LNCaP clone FGC (cell line): ENCODE measurements at regions not wholly inside any gene's neighbourhood (a gene's known extent, or its start where the extent isn't known, plus 50 kb on each side); places are given as distances from the start of the nearest gene placed in this dataset.
"Not testable (repeated sequence)": the region's sequence is repeated elsewhere in the genome, so short reads cannot be mapped to it uniquely, and the experiment has no call there.

Source experiments
- DNase-seq: peaks from one replicate; pipeline ENCODE4 v3.0.0-alpha.2; 2011; ENCODE audit warnings: low read depth
- H3K4me3 ChIP-seq: 2 replicates; pipeline ENCODE4 v1.5.1; 2011; ENCODE audit warnings: mild to moderate bottlenecking, low read depth, low read length, control low read depth

- not testable (repeated sequence) for H3K4me3 ChIP-seq, DNase-seq
Observed at GRCh38 chr1:120243867-120244266, 67.5 kb upstream of the SEC22B start.

GRCh38 chr1:120242582-120242981 is 66.3 kb upstream of the SEC22B start:
- not testable (repeated sequence) for DNase-seq, H3K4me3 ChIP-seq

- DNase-seq, H3K4me3 ChIP-seq: not testable (repeated sequence)
Observed at GRCh38 chr1:120241868-120242267, 65.5 kb upstream of the SEC22B start.

GRCh38 chr1:120240181-120240580 is 63.9 kb upstream of the SEC22B start:
- H3K4me3 ChIP-seq, DNase-seq: not testable (repeated sequence)

GRCh38 chr1:120239351-120239750 is 63.0 kb upstream of the SEC22B start:
- H3K4me3 ChIP-seq, DNase-seq: not testable (repeated sequence)

- not testable (repeated sequence) for H3K4me3 ChIP-seq, DNase-seq
Observed at GRCh38 chr1:120238867-120239266, 62.5 kb upstream of the SEC22B start.

GRCh38 chr1:120233661-120234018 is 57.3 kb upstream of the SEC22B start:
- not testable (repeated sequence) for H3K4me3 ChIP-seq, DNase-seq

- DNase-seq, H3K4me3 ChIP-seq: not testable (repeated sequence)
Observed at GRCh38 chr1:120232834-120233660, 56.7 kb upstream of the SEC22B start.

GRCh38 chr1:120229835-120230234 is 53.5 kb upstream of the SEC22B start:
- DNase-seq: not testable (repeated sequence)

More at GRCh38 chr1:120229835-120230234, 53.5 kb upstream of the SEC22B start:
- not testable (repeated sequence) for H3K4me3 ChIP-seq
